ENCODE measurements at regions not wholly inside any gene's neighbourhood (a gene's known extent, or its start where the extent isn't known, plus 50 kb on each side); places are given as distances from the start of the nearest gene placed in this dataset.

DNA sequence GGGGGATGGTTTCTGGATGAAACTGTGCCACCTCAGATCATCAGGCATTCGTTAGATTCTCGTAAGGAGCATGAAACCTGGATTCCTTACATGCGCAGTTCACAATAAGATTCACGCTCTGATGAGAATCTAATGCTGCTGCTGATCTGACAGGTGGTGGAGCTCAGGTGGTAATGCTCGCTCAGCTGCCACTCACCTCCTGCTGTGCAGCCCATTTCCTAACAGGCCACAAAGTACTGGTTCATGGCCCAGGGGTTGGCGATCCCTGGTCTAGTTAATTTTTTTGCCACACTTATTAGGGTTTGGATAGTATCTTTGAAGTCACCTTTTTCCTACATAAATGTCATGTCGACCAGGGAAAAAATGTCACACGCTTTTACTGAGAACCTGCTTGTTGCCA lies 96.8 kb upstream of the MLIP start:
- Histone ChIP-seq H3K4me1 (peaks cover 0 to 21% (median 4%) of the 10 kb centered on the region in 4 donors), H3K27ac (no peak overlapping the region), H3K9me3 (no peaks in the 10 kb centered on the region), H3K27me3 (no peaks in the 10 kb centered on the region), H3K4me3 (no peak overlapping the region), H3K36me3 (no peaks in the 10 kb centered on the region)
- TF ChIP-seq EP300 (IDR thresholded peaks at IDR 0.05) (no peak), POLR2A (IDR thresholded peaks at IDR 0.05) (no peak), CTCF (IDR thresholded peaks at IDR 0.05) (no peak)
- no peak for DNase-seq (ENCODE audit: low spot score in 2 of 2)
- 90 to 91% methylated on average over 8 of the region's 8 CpGs for WGBS, 2 donors

DNA sequence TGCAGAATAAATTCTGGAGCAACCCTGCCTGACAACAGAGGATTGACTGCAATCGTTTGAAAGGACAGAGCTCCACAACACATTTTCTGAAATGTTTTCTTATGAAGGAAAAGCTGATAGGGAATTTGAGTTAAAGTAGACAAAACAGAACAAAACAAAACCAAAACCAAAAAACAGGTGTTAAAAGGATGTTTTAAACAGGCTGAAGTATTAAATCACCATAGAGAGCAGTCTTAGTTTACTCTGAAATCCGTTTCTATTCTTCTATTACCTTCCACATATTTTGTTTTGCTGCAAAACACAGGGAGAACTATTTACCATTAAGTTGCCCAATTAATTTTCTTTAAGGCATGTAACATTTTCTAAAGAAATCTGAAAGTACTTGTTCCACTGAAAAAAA lies 93.4 kb upstream of the MLIP start:
- WGBS, 2 donors: 53 to 56% methylated on average over 2 of the region's 2 CpGs

DNA sequence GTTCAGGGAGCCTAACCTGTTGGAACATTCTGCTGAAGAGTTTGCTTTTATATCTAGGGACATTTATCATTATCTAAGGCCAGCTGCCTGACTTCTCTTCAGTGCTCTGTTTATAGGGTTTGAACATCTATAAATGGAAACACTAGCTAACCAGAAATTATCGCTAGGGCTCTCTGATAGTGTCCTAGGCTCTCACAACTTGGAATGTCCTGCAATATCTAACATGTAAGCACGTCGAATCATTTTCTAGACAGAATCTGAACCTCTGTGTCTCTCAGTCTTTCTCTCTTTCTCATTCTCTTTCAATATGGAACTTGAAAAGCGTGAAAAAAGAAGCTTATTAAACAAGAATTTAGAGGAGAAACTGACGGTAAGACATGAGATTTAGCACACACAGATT lies 92.5 kb upstream of the MLIP start:
- no peaks in the 10 kb centered on the region for H3K27me3 ChIP-seq
- H3K4me3 ChIP-seq: no peak overlapping the region
- H3K27ac ChIP-seq: no peak overlapping the region
- TF ChIP-seq CTCF (IDR thresholded peaks at IDR 0.05) (no peak), EP300 (IDR thresholded peaks at IDR 0.05) (no peak), POLR2A (IDR thresholded peaks at IDR 0.05) (no peak)
- DNase-seq (ENCODE audit: low spot score in 2 of 2): no peak
- 90 to 93% methylated on average over 5 of the region's 5 CpGs for WGBS, 2 donors
- H3K4me1 ChIP-seq: no peaks in the 10 kb centered on the region
- H3K36me3 ChIP-seq: no peaks in the 10 kb centered on the region
- no peaks in the 10 kb centered on the region for H3K9me3 ChIP-seq

More for the DNA sequence above, 93.4 kb upstream of the MLIP start:
- no peaks in the 10 kb centered on the region for H3K9me3 ChIP-seq
- no peaks in the 10 kb centered on the region for H3K4me1 ChIP-seq
- no peaks in the 10 kb centered on the region for H3K36me3 ChIP-seq
- H3K27ac ChIP-seq: peak overlapping the region in 1 of 4 donors; percentile 24
- no peaks in the 10 kb centered on the region for H3K27me3 ChIP-seq
- no peak overlapping the region for H3K4me3 ChIP-seq
- DNase-seq (ENCODE audit: low spot score in 2 of 2): no peak
- TF ChIP-seq EP300 (IDR thresholded peaks at IDR 0.05): no peak
- TF ChIP-seq CTCF (IDR thresholded peaks at IDR 0.05): no peak
- TF ChIP-seq POLR2A (IDR thresholded peaks at IDR 0.05): no peak

DNA sequence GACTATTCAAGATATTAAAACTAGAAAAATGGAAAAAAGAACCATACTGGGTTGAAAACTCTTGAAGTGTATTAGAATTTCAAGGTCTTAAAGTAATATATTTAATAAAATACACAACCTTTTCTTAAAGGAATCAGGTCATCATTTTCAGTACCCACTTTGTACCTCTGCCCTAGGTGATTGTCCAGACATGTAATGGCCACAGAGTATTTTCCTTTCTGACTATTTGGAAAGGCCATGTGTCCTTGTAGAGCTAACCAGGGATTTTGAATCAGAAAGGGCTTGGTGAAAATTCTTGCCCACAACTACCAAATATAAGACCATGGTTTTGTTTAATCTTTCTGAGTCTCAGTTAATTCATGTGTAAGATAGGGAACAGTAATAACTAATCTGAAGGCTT lies 91.4 kb upstream of the MLIP start:
- TF ChIP-seq CTCF (IDR thresholded peaks at IDR 0.05): no peak
- no peak for TF ChIP-seq POLR2A (IDR thresholded peaks at IDR 0.05)
- TF ChIP-seq EP300 (IDR thresholded peaks at IDR 0.05): no peak
- H3K4me3 ChIP-seq: no peak overlapping the region
- no peaks in the 10 kb centered on the region for H3K9me3 ChIP-seq
- DNase-seq (ENCODE audit: low spot score in 2 of 2): no peak
- no peaks in the 10 kb centered on the region for H3K27me3 ChIP-seq
- no peaks in the 10 kb centered on the region for H3K36me3 ChIP-seq
- H3K4me1 ChIP-seq: no peaks in the 10 kb centered on the region
- H3K27ac ChIP-seq: no peak overlapping the region

- no peak for DNase-seq (ENCODE audit: low spot score in 2 of 2)
- H3K9me3 ChIP-seq: no peaks in the 10 kb centered on the region
- no peaks in the 10 kb centered on the region for H3K27me3 ChIP-seq
- no peaks in the 10 kb centered on the region for H3K36me3 ChIP-seq
- no peak for TF ChIP-seq CTCF (IDR thresholded peaks at IDR 0.05)
- TF ChIP-seq EP300 (IDR thresholded peaks at IDR 0.05): no peak
- no peak for TF ChIP-seq POLR2A (IDR thresholded peaks at IDR 0.05)
- no peaks in the 10 kb centered on the region for H3K4me1 ChIP-seq
- 77 to 80% methylated on average over 3 of the region's 3 CpGs for WGBS, 2 donors
- H3K27ac ChIP-seq: no peak overlapping the region
- H3K4me3 ChIP-seq: no peak overlapping the region
Observed at GRCh38 chr6:54020334-54020733, 90.9 kb upstream of the MLIP start.

Measured in tibial nerve (tissue), 4 donors.